ENCODE measurements at regions not wholly inside any gene's neighbourhood (a gene's known extent, or its start where the extent isn't known, plus 50 kb on each side); places are given as distances from the start of the nearest gene placed in this dataset.

DNA sequence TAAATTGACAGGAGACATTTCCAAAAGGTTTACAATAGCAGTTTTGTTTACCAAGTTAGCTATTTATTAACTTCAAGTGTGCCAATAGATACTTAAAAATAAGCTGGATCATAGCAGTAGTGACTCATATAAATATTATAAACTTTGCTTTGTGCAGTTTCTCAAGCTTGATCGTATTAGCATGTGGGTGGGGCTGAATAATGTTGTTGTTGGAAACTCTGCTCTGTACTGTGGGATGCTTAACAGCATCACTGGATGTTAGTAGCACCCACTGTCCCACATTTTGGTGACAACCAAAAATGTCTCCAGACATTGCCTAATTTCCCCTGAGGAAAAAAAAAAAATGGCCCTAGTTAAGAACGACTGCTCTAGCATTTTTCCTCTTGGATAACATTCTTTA lies 855.2 kb upstream of the ADGRL3 start:
- no peak for DNase-seq (ENCODE audit: low spot score in 2 of 2, unreplicated experiment in 2 of 2)
- peaks cover 17% of the 10 kb centered on the region for H3K4me1 Mint-ChIP-seq
- no peak overlapping the region for H3K27ac Mint-ChIP-seq

DNA sequence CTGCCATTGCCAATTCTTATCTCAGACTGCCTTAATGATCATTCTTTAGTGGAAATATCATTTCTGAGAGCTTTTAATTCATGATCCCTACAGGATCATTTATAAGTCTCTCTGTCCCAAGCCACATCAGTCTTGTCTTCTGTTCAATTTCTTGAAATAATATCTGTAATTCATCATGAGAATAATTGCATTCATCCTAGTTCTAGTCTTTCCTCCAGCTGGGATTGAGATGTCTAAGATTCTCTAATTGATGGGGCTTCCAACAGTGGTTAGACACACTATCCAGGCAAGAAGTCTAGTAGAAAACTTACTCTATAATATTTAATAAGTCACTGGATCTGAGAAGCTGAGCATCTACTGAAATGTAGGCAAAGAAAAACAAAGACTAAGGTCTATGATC lies 854.7 kb upstream of the ADGRL3 start:
- H3K27ac Mint-ChIP-seq: no peak overlapping the region
- peaks cover 17% of the 10 kb centered on the region for H3K4me1 Mint-ChIP-seq
- DNase-seq (ENCODE audit: low spot score in 2 of 2, unreplicated experiment in 2 of 2): no peak
- TF ChIP-seq, protein P1, sequence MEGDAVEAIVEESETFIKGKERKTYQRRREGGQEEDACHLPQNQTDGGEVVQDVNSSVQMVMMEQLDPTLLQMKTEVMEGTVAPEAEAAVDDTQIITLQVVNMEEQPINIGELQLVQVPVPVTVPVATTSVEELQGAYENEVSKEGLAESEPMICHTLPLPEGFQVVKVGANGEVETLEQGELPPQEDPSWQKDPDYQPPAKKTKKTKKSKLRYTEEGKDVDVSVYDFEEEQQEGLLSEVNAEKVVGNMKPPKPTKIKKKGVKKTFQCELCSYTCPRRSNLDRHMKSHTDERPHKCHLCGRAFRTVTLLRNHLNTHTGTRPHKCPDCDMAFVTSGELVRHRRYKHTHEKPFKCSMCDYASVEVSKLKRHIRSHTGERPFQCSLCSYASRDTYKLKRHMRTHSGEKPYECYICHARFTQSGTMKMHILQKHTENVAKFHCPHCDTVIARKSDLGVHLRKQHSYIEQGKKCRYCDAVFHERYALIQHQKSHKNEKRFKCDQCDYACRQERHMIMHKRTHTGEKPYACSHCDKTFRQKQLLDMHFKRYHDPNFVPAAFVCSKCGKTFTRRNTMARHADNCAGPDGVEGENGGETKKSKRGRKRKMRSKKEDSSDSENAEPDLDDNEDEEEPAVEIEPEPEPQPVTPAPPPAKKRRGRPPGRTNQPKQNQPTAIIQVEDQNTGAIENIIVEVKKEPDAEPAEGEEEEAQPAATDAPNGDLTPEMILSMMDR (IDR thresholded peaks at IDR 0.05; ENCODE audit: unreplicated experiment): no peak
- H3K36me3 Mint-ChIP-seq: no peaks in the 10 kb centered on the region
- no peak overlapping the region for H3K4me3 Mint-ChIP-seq
- no peaks in the 10 kb centered on the region for H3K27me3 Mint-ChIP-seq (ENCODE audit: low read depth)
- H3K9me3 Mint-ChIP-seq: no peaks in the 10 kb centered on the region

More for the DNA sequence above, 855.2 kb upstream of the ADGRL3 start:
- Mint-ChIP-seq H3K36me3 (no peaks in the 10 kb centered on the region), H3K9me3 (no peaks in the 10 kb centered on the region), H3K4me3 (no peak overlapping the region), H3K27me3 (ENCODE audit: low read depth) (no peaks in the 10 kb centered on the region)
- TF ChIP-seq, protein P1 (IDR thresholded peaks at IDR 0.05; ENCODE audit: unreplicated experiment): no peak

DNA sequence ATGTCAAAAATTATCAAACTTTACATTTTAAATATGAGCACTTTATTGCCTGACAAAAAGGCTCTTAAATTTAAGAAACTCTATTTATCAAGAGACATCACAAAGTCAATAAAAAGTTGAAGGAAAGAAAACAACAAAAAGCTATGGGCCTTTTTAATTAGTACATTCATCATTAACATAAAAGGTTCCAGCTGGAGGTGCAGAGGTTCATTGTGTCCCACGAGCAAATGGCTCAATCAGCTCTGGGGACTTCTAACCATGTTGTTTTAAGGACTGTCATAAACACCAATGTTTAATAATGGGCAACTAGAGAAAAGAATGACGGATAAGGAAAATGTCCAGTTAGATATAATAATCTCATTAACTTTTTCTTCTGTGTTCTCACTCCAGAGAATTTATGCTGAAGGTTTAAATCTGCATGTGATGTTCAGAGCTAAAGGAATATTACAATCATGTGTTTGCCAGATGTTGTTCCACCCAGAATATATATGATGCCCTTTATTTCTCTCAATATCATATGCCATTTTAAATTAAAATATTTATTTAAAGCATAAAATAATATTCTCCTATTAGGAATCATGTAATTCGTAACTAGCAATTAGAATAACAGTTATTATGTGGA lies 840.3 kb upstream of the ADGRL3 start:
- H3K27me3 Mint-ChIP-seq (ENCODE audit: low read depth): no peaks in the 10 kb centered on the region
- TF ChIP-seq, protein P1 (IDR thresholded peaks at IDR 0.05; ENCODE audit: unreplicated experiment): no peak
- no peak overlapping the region for H3K4me3 Mint-ChIP-seq
- H3K9me3 Mint-ChIP-seq: peaks cover 32% of the 10 kb centered on the region
- no peaks in the 10 kb centered on the region for H3K4me1 Mint-ChIP-seq
- peaks cover 3% of the 10 kb centered on the region for H3K36me3 Mint-ChIP-seq
- H3K27ac Mint-ChIP-seq: no peak overlapping the region
- DNase-seq (ENCODE audit: low spot score in 2 of 2, unreplicated experiment in 2 of 2): no peak

DNA sequence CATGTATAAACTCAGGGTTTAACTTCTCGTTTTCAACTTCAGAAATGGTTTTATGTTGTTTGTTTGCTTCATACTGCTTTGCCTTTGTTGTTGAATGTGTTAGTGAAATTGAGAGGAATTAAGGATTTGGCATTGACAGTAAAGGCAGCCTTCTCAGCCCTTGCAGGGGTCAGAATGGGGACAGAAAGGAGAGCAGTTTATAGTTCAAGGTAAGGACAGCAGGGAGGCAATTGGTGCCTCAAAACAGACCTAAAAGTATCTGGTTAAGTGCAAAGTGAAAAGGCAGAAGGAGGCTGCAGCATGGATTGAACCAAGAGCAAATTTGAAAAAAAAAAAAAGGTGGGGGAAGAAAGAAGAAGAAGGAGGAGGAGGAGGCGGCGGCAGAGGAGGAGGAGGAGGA lies 835.0 kb upstream of the ADGRL3 start:
- H3K4me1 Mint-ChIP-seq: peaks cover 11% of the 10 kb centered on the region
- no peaks in the 10 kb centered on the region for H3K36me3 Mint-ChIP-seq
- TF ChIP-seq, protein P1 (IDR thresholded peaks at IDR 0.05; ENCODE audit: unreplicated experiment): no peak
- H3K9me3 Mint-ChIP-seq: peaks cover 22% of the 10 kb centered on the region
- no peak overlapping the region for H3K27ac Mint-ChIP-seq
- no peaks in the 10 kb centered on the region for H3K27me3 Mint-ChIP-seq (ENCODE audit: low read depth)
- H3K4me3 Mint-ChIP-seq: no peak overlapping the region
- DNase-seq (ENCODE audit: low spot score in 2 of 2, unreplicated experiment in 2 of 2): no peak

DNA sequence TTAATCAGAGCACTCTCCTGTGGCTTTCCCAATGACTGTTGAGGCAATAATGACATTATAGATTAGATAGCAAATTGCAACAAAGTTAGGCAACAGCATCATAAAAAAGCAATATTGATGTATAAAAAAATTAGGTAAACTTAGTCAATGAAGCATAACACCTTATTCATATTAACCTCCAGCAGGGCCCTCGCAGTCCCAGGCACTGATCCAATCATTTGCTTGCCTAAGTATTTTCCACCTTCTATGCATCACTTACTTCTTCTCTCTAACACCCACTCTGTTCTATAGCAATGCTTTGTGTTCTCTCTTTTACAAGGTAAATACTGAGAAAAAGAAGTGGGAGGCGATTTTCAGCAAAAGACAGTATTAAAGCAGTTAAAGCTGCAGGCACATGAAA lies 833.5 kb upstream of the ADGRL3 start:
- TF ChIP-seq, protein P1 (IDR thresholded peaks at IDR 0.05; ENCODE audit: unreplicated experiment): no peak
- Mint-ChIP-seq H3K4me1 (peaks cover 11% of the 10 kb centered on the region), H3K27ac (no peak overlapping the region), H3K36me3 (no peaks in the 10 kb centered on the region), H3K9me3 (peaks cover 14% of the 10 kb centered on the region), H3K4me3 (no peak overlapping the region), H3K27me3 (ENCODE audit: low read depth) (no peaks in the 10 kb centered on the region)
- no peak for DNase-seq (ENCODE audit: low spot score in 2 of 2, unreplicated experiment in 2 of 2)

DNA sequence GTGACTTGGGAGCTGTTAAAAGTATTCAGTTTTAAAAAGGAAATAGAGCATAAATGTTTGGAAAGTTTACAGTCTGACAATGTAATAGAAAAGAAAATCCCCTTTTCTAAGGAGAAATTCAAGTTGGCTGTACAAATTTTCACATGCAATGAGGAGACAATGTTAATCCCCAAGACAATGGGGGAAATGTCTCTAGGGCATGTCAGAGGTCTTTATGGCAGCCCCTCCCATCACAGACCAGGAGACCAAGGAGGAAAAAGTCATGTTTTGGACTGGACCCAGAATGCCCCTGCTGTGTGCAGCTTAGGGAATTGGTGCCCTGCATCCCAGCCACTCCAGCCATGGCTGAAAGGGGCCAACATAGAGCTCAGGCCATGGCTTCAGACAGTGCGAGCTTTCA lies 831.1 kb upstream of the ADGRL3 start:
- H3K27me3 Mint-ChIP-seq (ENCODE audit: low read depth): no peaks in the 10 kb centered on the region

More for the DNA sequence above, 831.1 kb upstream of the ADGRL3 start:
- TF ChIP-seq, protein P1 (IDR thresholded peaks at IDR 0.05; ENCODE audit: unreplicated experiment): no peak
- no peak for DNase-seq (ENCODE audit: low spot score in 2 of 2, unreplicated experiment in 2 of 2)
- Mint-ChIP-seq H3K9me3 (peaks cover 22% of the 10 kb centered on the region), H3K4me3 (no peak overlapping the region), H3K4me1 (peaks cover 11% of the 10 kb centered on the region), H3K36me3 (no peaks in the 10 kb centered on the region), H3K27ac (no peak overlapping the region)

Data from mesothelial cell of epicardium (in vitro differentiated cells).